IPS DF 6.9 (cell line): ENCODE measurements at regions not wholly inside any gene's neighbourhood (a gene's known extent, or its start where the extent isn't known, plus 50 kb on each side); places are given as distances from the start of the nearest gene placed in this dataset.
"Not testable (repeated sequence)": the region's sequence is repeated elsewhere in the genome, so short reads cannot be mapped to it uniquely, and the experiment has no call there.

Source experiments
- DNase-seq: peaks from one replicate; pipeline ENCODE4 v3.0.0-alpha.2; 2013; ENCODE audit warnings: low read depth, low spot score
- H3K27ac ChIP-seq: one replicate; pipeline ENCODE4 v1.5.1; 2013; ENCODE audit warnings: low read length, control low read depth
- H3K27me3 ChIP-seq: 2 replicates; pipeline ENCODE4 v1.6.1; 2013; ENCODE audit warnings: mild to moderate bottlenecking, low read length; ENCODE audit not compliant: control insufficient read depth, insufficient read depth
- H3K36me3 ChIP-seq: 2 replicates; pipeline ENCODE4 v1.6.1; 2013; ENCODE audit warnings: low read length; ENCODE audit not compliant: control insufficient read depth, insufficient read depth
- H3K4me1 ChIP-seq: 2 replicates; pipeline ENCODE4 v1.6.1; 2013; ENCODE audit warnings: low read length; ENCODE audit not compliant: control insufficient read depth, insufficient read depth
- H3K4me3 ChIP-seq: 2 replicates; pipeline ENCODE4 v1.5.1; 2013; ENCODE audit warnings: mild to moderate bottlenecking, low read length
- H3K9me3 ChIP-seq: 2 replicates; pipeline ENCODE4 v1.6.1; 2013; ENCODE audit warnings: low read length, inconsistent platforms; ENCODE audit not compliant: control insufficient read depth, insufficient read depth
- WGBS: extraction: QIAGEN DNeasy Blood & Tissue Kit; methylation state at CpG from one replicate; pipeline ENCODE4 v1.1.7; 2013; ENCODE audit warnings: mixed read lengths, missing lambda C conversion rate; ENCODE audit not compliant: insufficient read length, insufficient coverage; 5-methylcytosine and 5-hydroxymethylcytosine counted together

- H3K27me3 ChIP-seq: no peaks in the 10 kb centered on the region
- WGBS: no CpG with 5 or more reads among the region's 2 CpGs
- H3K36me3 ChIP-seq: no peaks in the 10 kb centered on the region
- no peaks in the 10 kb centered on the region for H3K4me1 ChIP-seq
- DNase-seq: no peak
- H3K9me3 ChIP-seq: peaks cover 13% of the 10 kb centered on the region
- H3K4me3 ChIP-seq: no peak overlapping the region
- no peak overlapping the region for H3K27ac ChIP-seq
Measured at GRCh38 chr3:905217-905616, 187.6 kb upstream of the CNTN6 start.

DNA sequence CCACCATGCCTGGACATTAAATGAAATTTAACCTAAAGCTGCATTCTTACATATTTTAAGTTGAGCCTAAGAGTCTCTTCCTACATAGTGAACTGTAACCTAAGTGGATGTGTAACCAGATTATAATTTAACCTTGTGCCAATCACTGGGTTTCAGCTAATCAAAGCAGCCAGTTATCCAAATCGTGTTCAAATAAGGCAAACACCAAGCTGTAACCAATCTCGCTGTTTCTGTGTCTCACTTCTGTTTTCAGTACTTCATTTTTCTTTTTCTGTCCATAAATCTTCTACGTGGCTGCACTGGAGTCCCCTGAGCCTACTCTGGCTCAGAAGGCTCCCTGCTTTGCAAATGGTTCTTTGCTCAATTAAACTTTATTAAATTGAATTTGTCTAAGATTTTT is 186.1 kb upstream of the CNTN6 start:
- no peaks in the 10 kb centered on the region for H3K4me1 ChIP-seq
- H3K27ac ChIP-seq: no peak overlapping the region
- H3K4me3 ChIP-seq: no peak overlapping the region
- no peaks in the 10 kb centered on the region for H3K36me3 ChIP-seq
- WGBS: no CpG with 5 or more reads among the region's 3 CpGs
- H3K27me3 ChIP-seq: no peaks in the 10 kb centered on the region
- DNase-seq: no peak
- peaks cover 9% of the 10 kb centered on the region for H3K9me3 ChIP-seq

GRCh38 chr3:908839-909238 is 184.0 kb upstream of the CNTN6 start:
- no peak overlapping the region for H3K4me3 ChIP-seq
- no peaks in the 10 kb centered on the region for H3K4me1 ChIP-seq
- no peaks in the 10 kb centered on the region for H3K27me3 ChIP-seq
- H3K27ac ChIP-seq: no peak overlapping the region
- no peak for DNase-seq
- WGBS: no CpG with 5 or more reads among the region's 2 CpGs
- no peaks in the 10 kb centered on the region for H3K36me3 ChIP-seq
- peaks cover 11% of the 10 kb centered on the region for H3K9me3 ChIP-seq

- H3K27me3 ChIP-seq, H3K4me3 ChIP-seq, H3K27ac ChIP-seq, H3K36me3 ChIP-seq, DNase-seq, H3K4me1 ChIP-seq: not testable (repeated sequence)
- no CpG with 5 or more reads among the region's 4 CpGs for WGBS
- H3K9me3 ChIP-seq: peaks cover 11% of the 10 kb centered on the region
Measured at GRCh38 chr3:912717-913116, 180.1 kb upstream of the CNTN6 start.

GRCh38 chr3:923161-923910 is 169.5 kb upstream of the CNTN6 start:
- Histone ChIP-seq H3K27me3 (no peaks in the 10 kb centered on the region), H3K27ac (no peak overlapping the region), H3K9me3 (peaks cover 1% of the 10 kb centered on the region; the same call in 1 of the 2 replicates), H3K4me3 (no peak overlapping the region), H3K4me1 (no peaks in the 10 kb centered on the region), H3K36me3 (no peaks in the 10 kb centered on the region)
- WGBS: no CpG with 5 or more reads among the region's 4 CpGs
- DNase-seq: no peak

GRCh38 chr3:930866-931265 is 162.0 kb upstream of the CNTN6 start:
- H3K36me3 ChIP-seq: no peaks in the 10 kb centered on the region
- H3K4me1 ChIP-seq: no peaks in the 10 kb centered on the region
- peaks cover 2% of the 10 kb centered on the region for H3K9me3 ChIP-seq
- no peak overlapping the region for H3K27ac ChIP-seq
- no peak for DNase-seq
- no peaks in the 10 kb centered on the region for H3K27me3 ChIP-seq
- H3K4me3 ChIP-seq: no peak overlapping the region
- WGBS: no CpG with 5 or more reads among the region's 1 CpG

- no peaks in the 10 kb centered on the region for H3K4me1 ChIP-seq
- H3K9me3 ChIP-seq: peaks cover 5% of the 10 kb centered on the region
- WGBS: no CpG with 5 or more reads among the region's 2 CpGs
- no peaks in the 10 kb centered on the region for H3K27me3 ChIP-seq
- DNase-seq: no peak
- H3K4me3 ChIP-seq: no peak overlapping the region
- H3K36me3 ChIP-seq: no peaks in the 10 kb centered on the region
- no peak overlapping the region for H3K27ac ChIP-seq
Measured at GRCh38 chr3:933326-933725, 159.5 kb upstream of the CNTN6 start.

- no peaks in the 10 kb centered on the region for H3K27me3 ChIP-seq
- H3K27ac ChIP-seq: no peak overlapping the region
- no peak for DNase-seq
- H3K36me3 ChIP-seq: no peaks in the 10 kb centered on the region
- peaks cover 5% of the 10 kb centered on the region for H3K9me3 ChIP-seq
- H3K4me1 ChIP-seq: no peaks in the 10 kb centered on the region
- no peak overlapping the region for H3K4me3 ChIP-seq
- no CpG with 5 or more reads among the region's 1 CpG for WGBS
Measured at GRCh38 chr3:944786-945185, 148.0 kb upstream of the CNTN6 start.

DNA sequence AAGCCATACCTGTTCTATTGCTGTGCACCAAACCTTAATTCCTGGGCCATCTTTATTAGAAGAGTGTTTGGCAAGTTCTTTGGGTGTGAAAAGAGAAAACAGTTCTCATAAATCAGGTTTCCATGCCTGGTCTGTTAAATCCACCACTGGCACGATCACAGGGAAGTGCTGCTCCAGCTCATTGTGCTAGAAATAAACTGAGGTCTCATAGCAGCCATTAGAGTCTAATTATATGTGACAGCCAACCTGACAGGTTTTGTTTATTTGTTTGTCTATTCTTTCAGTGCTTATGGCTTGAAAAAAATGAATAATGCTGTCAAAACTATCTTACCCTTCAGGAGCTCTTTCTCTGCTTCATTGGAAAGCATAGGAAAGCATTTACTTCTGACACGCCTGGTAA is 147.1 kb upstream of the CNTN6 start:
- DNase-seq: no peak
- H3K36me3 ChIP-seq: no peaks in the 10 kb centered on the region
- WGBS: no CpG with 5 or more reads among the region's 2 CpGs
- H3K4me3 ChIP-seq: no peak overlapping the region
- H3K9me3 ChIP-seq: peaks cover 5% of the 10 kb centered on the region
- H3K4me1 ChIP-seq: no peaks in the 10 kb centered on the region
- no peak overlapping the region for H3K27ac ChIP-seq
- no peaks in the 10 kb centered on the region for H3K27me3 ChIP-seq

GRCh38 chr3:952906-953305 is 139.9 kb upstream of the CNTN6 start:
- H3K4me1 ChIP-seq: no peaks in the 10 kb centered on the region
- DNase-seq: no peak
- H3K9me3 ChIP-seq: peaks cover 6% of the 10 kb centered on the region
- H3K36me3 ChIP-seq: no peaks in the 10 kb centered on the region
- WGBS: no CpG with 5 or more reads among the region's 1 CpG
- H3K4me3 ChIP-seq: no peak overlapping the region
- no peaks in the 10 kb centered on the region for H3K27me3 ChIP-seq
- H3K27ac ChIP-seq: no peak overlapping the region

- Histone ChIP-seq H3K9me3 (peaks cover 4% of the 10 kb centered on the region), H3K27me3 (no peaks in the 10 kb centered on the region), H3K4me3 (no peak overlapping the region), H3K4me1 (no peaks in the 10 kb centered on the region), H3K36me3 (no peaks in the 10 kb centered on the region), H3K27ac (no peak overlapping the region)
- WGBS: no CpG with 5 or more reads among the region's 2 CpGs
- no peak for DNase-seq
Measured at GRCh38 chr3:963255-963654, 129.6 kb upstream of the CNTN6 start.
